ENCODE measurements at regions not wholly inside any gene's neighbourhood (a gene's known extent, or its start where the extent isn't known, plus 50 kb on each side); places are given as distances from the start of the nearest gene placed in this dataset.

DNA sequence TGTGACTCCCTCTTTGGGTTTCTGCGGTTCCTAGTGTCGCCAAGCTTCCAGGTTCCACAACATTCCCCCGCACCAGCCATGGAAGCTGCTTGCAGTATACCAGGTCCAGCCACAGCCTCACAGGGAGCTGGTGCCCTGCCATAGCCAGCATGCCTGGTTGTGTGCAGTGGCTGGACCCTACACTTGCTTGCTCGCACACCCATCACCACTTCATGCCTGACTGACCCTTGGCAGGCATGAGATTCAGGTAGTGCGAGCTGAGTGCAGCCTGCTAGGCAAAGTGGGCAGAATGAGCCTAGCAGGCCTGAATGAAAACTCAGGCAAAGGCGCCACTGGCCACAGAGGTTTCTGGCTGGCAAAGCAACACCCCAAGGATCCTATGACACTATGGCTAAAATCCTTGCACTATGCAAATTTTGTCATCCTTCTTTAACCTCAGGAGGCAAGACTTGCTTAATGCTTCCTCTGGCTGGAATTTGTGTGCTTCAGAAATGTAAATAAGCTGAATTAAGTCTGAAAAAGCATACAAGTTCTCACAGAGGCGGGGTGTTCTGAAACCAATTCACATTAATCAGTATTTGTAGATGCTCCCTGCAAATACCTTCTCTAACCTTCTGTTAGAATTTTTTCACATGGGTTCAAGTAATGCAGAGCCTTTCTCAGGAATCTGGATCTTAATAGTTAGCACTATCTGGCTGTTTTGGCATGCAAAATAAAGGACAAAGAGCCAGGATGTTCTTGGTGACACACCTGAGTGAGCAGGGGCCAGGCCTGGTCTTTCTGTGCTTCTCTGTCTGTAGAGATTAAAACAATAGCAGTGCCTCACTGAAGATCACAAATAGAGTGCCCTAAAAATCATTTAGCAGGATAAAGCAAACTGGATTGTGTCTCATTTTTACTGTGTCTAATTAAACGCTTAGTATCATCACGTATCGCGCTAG, 256.9 kb downstream of the GPATCH2 start:
- peaks cover 4% of the 10 kb centered on the region for H3K4me1 Mint-ChIP-seq (ENCODE audit: low read depth)
- H3K36me3 Mint-ChIP-seq (ENCODE audit: low read depth), result no peaks in the 10 kb centered on the region
- H3K27me3 Mint-ChIP-seq, result peaks cover 5% of the 10 kb centered on the region
- H3K4me3 Mint-ChIP-seq, result no peak overlapping the region
- H3K9me3 Mint-ChIP-seq, result peaks cover 14% of the 10 kb centered on the region
- no peak overlapping the region for H3K27ac Mint-ChIP-seq

DNA sequence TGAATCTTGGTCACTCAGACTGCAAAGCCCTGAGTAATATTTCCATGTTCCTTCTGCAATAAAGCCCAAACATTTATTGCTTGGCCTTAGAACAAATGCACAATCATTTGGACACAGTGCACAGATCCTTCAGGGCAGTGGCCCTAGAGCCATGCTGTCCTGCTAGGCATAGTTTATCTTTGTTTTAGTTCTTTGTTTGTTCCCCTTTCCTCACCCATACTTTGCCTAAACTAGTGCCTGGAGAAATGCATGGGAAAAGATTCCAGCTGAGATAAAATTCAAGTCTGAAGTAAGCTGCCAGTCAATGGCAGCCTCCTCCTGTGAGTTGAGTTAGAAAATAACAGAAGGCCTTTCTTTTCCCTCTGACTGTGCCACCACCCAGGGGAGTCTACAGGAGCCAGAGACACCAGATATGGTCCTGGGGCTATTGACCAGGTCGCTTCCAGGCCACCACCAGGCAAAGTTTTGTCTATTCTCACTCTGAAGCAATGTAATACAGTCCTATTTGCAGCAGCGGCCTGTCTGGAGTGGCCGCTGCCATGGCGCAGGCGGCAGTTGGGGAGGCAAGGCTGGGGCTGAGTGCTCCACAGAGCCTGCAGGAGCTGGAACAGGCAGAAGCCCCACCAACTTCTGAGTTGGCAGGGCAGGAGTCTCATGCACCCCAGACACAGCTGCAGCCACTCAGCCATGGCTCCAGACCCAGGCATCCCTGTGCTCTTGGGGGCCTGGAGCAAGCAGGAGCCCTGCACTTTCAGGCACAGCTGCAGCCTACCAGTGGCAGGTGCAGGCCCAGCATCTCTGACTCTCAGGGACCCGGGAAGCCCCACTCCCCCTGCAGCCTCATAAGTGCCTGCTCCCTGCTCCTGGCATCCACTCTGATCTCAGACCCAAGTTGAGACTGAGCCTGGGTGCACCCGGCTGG, 258.6 kb downstream of the GPATCH2 start:
- Mint-ChIP-seq H3K9me3 (peaks cover 3% of the 10 kb centered on the region), H3K27me3 (no peaks in the 10 kb centered on the region), H3K36me3 (ENCODE audit: low read depth) (no peaks in the 10 kb centered on the region), H3K4me1 (ENCODE audit: low read depth) (peaks cover 4% of the 10 kb centered on the region), H3K4me3 (no peak overlapping the region), H3K27ac (no peak overlapping the region)

DNA sequence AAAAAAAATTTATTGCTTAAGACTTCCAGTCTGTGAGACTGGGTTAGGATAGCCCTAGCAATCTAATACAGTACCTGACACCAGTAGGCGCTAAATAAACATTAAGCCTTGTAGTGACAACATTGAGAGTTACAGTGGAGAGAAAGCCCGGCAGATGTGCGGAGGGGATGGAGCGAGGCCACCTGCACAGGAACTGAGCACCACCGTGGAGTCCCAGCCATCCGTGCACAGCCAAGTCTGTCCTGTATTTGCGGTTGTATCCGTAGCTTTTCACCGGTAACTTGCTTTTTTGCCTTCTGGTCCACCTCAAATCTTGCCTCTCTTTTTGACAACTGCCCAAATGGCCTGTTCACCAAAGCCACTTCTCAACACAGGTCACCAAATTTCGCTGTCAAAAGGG, 260.1 kb downstream of the GPATCH2 start:
- no peak overlapping the region for H3K27ac Mint-ChIP-seq
- no peak overlapping the region for H3K4me3 Mint-ChIP-seq
- H3K4me1 Mint-ChIP-seq (ENCODE audit: low read depth), result peaks cover 4% of the 10 kb centered on the region
- H3K27me3 Mint-ChIP-seq, result no peaks in the 10 kb centered on the region
- H3K36me3 Mint-ChIP-seq (ENCODE audit: low read depth), result no peaks in the 10 kb centered on the region
- no peaks in the 10 kb centered on the region for H3K9me3 Mint-ChIP-seq

DNA sequence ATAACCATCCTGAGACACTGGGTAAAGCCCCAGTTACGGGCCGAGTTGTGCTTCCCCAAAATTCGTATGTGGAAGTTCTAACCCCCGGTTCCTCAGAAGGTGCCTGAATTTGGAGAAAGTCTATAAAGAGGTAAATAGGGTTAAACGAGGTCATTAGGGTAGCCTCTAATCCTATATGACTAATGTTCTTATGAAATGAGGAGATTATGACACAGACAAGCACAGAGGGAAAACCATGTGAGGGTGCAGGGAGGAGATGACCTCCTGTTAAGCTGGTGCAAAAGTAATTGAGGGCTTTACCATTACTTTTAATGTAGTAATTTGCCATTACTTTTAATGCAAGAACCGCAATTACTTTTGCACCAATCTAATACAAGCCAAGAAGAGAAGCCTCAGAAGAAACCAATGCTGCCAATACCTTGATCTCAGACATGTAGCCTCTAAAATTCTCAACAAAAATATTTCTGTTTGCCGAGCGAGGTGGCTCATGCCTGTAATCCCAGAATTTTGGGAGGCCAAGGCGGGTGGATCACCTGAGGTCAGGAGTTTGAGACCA, 260.8 kb downstream of the GPATCH2 start:
- peaks cover 4% of the 10 kb centered on the region for H3K4me1 Mint-ChIP-seq (ENCODE audit: low read depth)
- H3K9me3 Mint-ChIP-seq, result no peaks in the 10 kb centered on the region
- no peak overlapping the region for H3K4me3 Mint-ChIP-seq
- H3K36me3 Mint-ChIP-seq (ENCODE audit: low read depth), result no peaks in the 10 kb centered on the region
- no peaks in the 10 kb centered on the region for H3K27me3 Mint-ChIP-seq
- no peak overlapping the region for H3K27ac Mint-ChIP-seq

DNA sequence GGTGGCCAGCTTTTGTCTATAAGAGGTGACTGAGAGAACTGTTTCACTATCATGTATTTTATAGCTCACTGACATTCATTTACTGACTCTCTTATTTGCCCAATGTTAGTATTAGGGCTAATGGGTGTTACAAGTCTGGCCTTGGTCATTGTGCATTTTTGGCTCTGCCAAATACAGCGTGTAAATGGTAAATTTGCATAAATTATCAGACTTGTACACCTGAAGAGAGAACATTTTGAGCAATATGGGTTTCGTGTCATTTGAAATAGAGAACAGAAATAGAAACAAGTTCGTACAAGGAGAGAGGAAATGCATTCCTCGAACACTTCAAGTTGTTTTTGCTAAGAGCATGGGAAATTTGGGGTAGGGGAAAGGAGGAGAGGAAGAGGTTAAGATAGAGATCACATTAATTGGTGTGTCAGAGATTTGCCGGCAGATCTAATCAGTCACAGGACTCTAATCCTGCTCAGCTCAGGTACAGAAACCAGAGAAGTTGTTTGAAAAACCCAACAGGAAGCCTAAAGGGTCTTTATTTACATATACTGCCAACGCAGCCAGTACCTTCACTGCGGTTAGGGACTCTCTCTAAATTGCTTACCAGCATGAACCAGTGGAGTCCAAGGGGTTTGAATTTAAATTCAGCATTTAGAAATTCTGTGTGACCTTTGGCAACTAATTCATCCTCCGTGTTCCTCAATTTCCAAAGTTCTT, 261.5 kb downstream of the GPATCH2 start:
- Mint-ChIP-seq H3K27ac (no peak overlapping the region), H3K9me3 (no peaks in the 10 kb centered on the region), H3K27me3 (no peaks in the 10 kb centered on the region), H3K4me1 (ENCODE audit: low read depth) (peaks cover 4% of the 10 kb centered on the region), H3K36me3 (ENCODE audit: low read depth) (no peaks in the 10 kb centered on the region), H3K4me3 (no peak overlapping the region)

DNA sequence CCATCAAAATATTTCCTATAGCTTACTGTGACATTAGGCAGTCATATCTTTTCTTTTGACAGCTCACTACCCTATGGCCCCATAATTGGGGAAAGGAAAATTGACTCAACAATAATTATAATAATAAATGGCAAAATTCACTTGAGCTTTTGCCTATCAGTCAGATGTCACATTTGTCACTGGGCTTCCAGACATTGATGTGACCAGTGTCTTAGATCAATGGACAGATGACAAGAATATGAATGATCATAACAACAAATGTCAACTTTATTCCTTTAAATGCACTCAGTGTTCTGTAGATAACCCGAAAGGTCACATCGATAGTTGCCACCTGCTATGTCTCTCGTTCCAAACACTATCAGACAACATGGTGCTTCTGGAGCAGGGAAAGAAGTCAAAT, 266.7 kb downstream of the GPATCH2 start:
- Mint-ChIP-seq H3K36me3 (ENCODE audit: low read depth) (no peaks in the 10 kb centered on the region), H3K27ac (no peak overlapping the region), H3K9me3 (peaks cover 4% of the 10 kb centered on the region), H3K4me3 (no peak overlapping the region), H3K4me1 (ENCODE audit: low read depth) (peaks cover under 1% of the 10 kb centered on the region), H3K27me3 (no peaks in the 10 kb centered on the region)

DNA sequence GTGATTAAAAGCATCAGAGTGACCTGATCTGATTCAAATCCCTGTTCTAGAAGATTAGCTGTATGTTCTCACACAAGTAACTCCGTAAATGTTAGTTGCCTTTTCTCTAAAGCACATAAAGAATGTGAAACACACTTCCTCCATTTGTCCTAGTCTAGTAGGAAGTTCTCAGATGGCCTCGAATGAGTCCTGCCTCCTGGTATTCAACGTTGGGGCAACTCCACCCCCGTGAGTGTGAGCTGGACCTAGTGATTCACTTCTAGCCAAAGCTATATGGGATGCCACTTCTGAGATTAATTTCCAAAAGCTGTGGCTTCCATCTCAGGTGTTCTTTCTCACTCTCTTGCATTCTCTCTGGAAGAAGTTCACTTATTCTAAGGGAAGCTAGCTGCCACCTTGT, 267.6 kb downstream of the GPATCH2 start:
- Mint-ChIP-seq H3K27me3 (no peaks in the 10 kb centered on the region), H3K27ac (no peak overlapping the region), H3K36me3 (ENCODE audit: low read depth) (no peaks in the 10 kb centered on the region), H3K9me3 (peaks cover 4% of the 10 kb centered on the region), H3K4me1 (ENCODE audit: low read depth) (no peaks in the 10 kb centered on the region), H3K4me3 (no peak overlapping the region)

DNA sequence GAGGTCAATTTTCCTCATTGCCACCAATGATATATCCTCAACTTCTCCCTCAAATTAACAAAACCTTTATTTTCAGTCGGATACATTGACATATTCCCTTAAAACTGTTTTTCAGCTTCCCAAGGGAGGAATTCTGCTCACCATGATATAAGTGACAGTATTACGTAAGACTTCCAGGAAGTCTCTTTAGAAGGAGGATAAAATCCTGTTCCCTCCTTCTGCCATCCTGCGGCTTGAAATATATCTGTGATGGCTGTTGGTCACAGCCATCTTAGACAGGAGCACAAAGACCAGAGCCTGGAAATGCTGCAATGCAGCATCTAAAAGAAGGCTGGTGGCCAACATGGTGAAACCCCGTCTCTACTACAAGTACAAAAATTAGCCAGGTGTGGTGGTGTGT, 270.4 kb downstream of the GPATCH2 start:
- Mint-ChIP-seq H3K27me3 (no peaks in the 10 kb centered on the region), H3K4me1 (ENCODE audit: low read depth) (no peaks in the 10 kb centered on the region), H3K4me3 (no peak overlapping the region), H3K9me3 (peaks cover 4% of the 10 kb centered on the region), H3K27ac (no peak overlapping the region), H3K36me3 (ENCODE audit: low read depth) (no peaks in the 10 kb centered on the region)

DNA sequence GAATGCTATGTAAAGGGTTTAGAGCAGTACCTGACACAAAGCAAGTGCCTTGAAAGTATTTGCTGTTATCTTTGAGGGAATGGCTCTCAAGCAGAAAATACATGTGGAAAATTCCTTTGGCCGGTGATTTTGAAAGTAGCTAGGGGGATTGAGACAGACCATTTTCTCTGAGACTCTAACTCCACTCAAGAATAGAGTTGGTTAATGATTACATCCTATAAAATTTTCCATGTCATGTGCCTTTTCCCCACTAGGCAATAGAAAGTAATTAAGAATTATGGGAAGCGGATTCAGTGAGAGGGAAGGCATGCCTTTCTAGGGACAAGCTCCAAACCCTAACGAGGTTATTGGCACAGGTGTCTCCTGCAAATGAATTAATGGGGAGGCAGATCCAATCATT, 276.0 kb downstream of the GPATCH2 start:
- Mint-ChIP-seq H3K36me3 (ENCODE audit: low read depth) (no peaks in the 10 kb centered on the region), H3K27me3 (peaks cover 4% of the 10 kb centered on the region), H3K27ac (no peak overlapping the region), H3K9me3 (no peaks in the 10 kb centered on the region), H3K4me3 (no peak overlapping the region), H3K4me1 (ENCODE audit: low read depth) (no peaks in the 10 kb centered on the region)

DNA sequence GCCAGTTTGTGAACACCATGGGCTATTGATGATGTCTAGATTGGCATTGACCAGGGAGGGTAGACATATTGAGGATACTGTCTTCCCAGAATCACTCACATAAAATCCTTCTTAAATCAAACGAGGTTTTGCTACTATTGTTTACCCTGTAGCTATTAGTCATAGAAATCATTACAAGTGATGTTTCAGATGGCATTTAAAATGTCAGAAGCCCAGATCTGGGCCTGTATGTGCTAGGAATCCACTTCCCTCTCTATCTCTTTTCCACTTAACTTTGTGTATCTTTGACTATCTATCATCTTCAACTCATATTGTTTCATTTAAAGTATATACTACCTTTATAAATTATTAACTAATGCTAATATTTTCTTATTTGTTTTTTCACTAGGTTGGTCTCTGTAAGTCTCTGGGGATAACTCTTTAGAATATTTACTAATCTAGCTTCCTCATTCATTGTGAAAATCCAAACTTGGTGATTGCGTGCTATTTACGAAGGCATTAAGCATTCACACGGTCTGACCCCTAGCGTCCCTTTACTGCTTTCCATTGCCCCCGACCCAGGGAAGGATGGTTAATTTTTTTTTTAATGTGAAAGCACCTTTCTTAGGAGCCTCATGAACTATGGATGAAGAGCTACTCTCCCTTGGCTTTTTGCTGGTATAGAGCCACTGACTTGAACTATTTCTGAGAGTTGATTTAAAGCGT, 281.8 kb downstream of the GPATCH2 start:
- no peak overlapping the region for H3K4me3 Mint-ChIP-seq
- no peaks in the 10 kb centered on the region for H3K36me3 Mint-ChIP-seq (ENCODE audit: low read depth)
- peaks cover 6% of the 10 kb centered on the region for H3K9me3 Mint-ChIP-seq
- H3K27me3 Mint-ChIP-seq, result peaks cover 4% of the 10 kb centered on the region
- no peak overlapping the region for H3K27ac Mint-ChIP-seq
- no peaks in the 10 kb centered on the region for H3K4me1 Mint-ChIP-seq (ENCODE audit: low read depth)

DNA sequence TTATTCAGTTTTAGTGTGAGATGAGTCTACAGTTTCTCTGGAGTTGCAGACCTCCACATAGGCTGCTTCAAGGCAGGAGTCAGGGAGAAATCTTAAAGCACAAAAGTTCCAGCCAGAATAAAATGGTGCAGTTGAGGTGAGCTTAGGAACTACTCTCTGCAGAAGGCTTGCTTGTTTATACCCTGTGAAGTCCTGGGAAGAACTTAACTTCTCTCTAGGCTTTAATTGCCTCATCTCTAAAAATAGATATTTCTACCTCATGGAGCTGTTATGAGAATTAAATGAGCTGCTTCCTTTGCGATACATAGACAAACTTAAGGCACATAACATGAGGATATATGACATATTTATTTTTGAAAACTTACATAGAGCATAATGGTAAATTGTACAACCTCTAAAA, 286.2 kb downstream of the GPATCH2 start:
- H3K27ac Mint-ChIP-seq, result no peak overlapping the region
- H3K27me3 Mint-ChIP-seq, result peaks cover 3% of the 10 kb centered on the region
- no peak overlapping the region for H3K4me3 Mint-ChIP-seq
- H3K36me3 Mint-ChIP-seq (ENCODE audit: low read depth), result no peaks in the 10 kb centered on the region
- H3K4me1 Mint-ChIP-seq (ENCODE audit: low read depth), result no peaks in the 10 kb centered on the region
- peaks cover 6% of the 10 kb centered on the region for H3K9me3 Mint-ChIP-seq

DNA sequence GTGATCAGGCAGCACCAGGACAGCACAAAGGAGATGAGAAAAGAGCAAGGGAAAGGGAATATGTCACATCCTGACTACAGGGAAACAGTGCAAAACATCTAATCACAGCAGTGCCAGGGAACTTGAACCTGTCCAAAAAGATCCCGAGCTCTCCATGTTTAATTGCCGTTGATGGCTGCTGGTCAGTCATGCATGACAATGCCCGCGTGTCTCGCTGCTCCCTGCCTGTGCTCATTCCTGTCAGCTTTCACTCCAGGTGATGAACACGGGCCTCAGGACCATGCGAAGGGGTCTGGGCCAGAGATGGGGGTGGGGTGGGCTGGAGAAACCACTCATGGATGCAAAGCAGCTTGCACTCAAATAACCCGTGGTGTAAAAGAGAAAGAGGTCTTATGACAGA, 287.0 kb downstream of the GPATCH2 start:
- H3K27ac Mint-ChIP-seq, result no peak overlapping the region
- H3K4me3 Mint-ChIP-seq, result no peak overlapping the region
- H3K36me3 Mint-ChIP-seq (ENCODE audit: low read depth), result no peaks in the 10 kb centered on the region
- peaks cover 6% of the 10 kb centered on the region for H3K9me3 Mint-ChIP-seq
- no peaks in the 10 kb centered on the region for H3K4me1 Mint-ChIP-seq (ENCODE audit: low read depth)
- peaks cover 3% of the 10 kb centered on the region for H3K27me3 Mint-ChIP-seq

DNA sequence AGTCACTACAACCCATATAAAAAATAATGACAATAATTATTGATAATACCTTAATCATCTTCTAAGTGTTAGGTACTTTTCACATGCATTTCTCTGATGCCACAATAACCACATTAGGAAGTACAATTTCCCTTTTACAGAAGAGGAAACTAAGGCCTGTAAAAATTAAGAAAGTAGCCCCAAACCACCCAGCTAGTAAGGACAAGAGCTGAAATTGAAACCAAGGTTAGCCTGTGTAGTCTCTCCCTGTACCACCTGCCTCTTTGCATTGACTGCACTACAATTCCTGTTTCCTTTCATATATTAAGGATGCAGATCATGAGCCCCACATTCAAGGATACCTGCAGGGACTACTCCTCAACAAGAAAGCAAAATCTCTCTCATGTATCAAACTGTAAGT, 288.8 kb downstream of the GPATCH2 start:
- Mint-ChIP-seq H3K27me3 (peaks cover 3% of the 10 kb centered on the region), H3K4me3 (no peak overlapping the region), H3K27ac (no peak overlapping the region), H3K36me3 (ENCODE audit: low read depth) (no peaks in the 10 kb centered on the region), H3K4me1 (ENCODE audit: low read depth) (no peaks in the 10 kb centered on the region), H3K9me3 (peaks cover 6% of the 10 kb centered on the region)

DNA sequence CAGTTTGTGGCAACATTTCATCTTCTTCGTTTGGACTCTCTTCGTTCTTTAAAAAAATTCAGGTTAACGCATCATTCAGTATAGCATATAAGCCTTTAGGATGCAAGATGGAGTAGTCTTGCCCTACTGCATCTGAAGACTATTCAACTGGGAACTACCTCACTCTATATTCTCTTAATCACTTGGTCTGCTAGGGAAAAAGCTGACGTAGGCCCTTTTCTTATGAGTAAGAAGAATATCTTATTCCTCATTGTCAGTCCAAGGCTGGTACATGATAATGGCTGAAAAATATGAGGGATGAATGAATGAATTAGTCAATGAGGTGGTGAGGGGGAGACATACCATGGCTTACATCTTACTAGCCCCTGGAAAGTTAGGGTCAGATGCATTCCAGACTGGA, 294.2 kb downstream of the GPATCH2 start:
- H3K36me3 Mint-ChIP-seq (ENCODE audit: low read depth), result no peaks in the 10 kb centered on the region
- H3K4me1 Mint-ChIP-seq (ENCODE audit: low read depth), result no peaks in the 10 kb centered on the region
- H3K27ac Mint-ChIP-seq, result no peak overlapping the region
- H3K27me3 Mint-ChIP-seq, result no peaks in the 10 kb centered on the region
- H3K9me3 Mint-ChIP-seq, result no peaks in the 10 kb centered on the region
- H3K4me3 Mint-ChIP-seq, result no peak overlapping the region

Measured in stimulated activated naive CD8-positive, alpha-beta T cell treated with anti-CD3 and anti-CD28 coated beads, Interleukin-15, Interleukin-2, amounts not matched to agents 100 ng/mL and 50 ng/mL, for 24 hours (primary cell).